T47D (cell line): ENCODE measurements at regions not wholly inside any gene's neighbourhood (a gene's known extent, or its start where the extent isn't known, plus 50 kb on each side); places are given as distances from the start of the nearest gene placed in this dataset.
"Not testable (repeated sequence)": the region's sequence is repeated elsewhere in the genome, so short reads cannot be mapped to it uniquely, and the experiment has no call there.

Experiments used
- DNase-seq, 2 experiments: peaks; one replicate each; pipeline versions ENCODE4 v3.0.0 to v3.0.0-alpha.2; 2011 to 2012; ENCODE audit warnings: low read depth in 1 of 2, low spot score in 1 of 2
- JUND ChIP-seq: IDR thresholded peaks from 2 replicates; pipeline ENCODE4 v1.6.1; 2012; ENCODE audit warnings: low read depth
- in situ Hi-C: cut with HindIII; loops from 2 replicates; pipeline ENCODE4 v1.10.0; 2016; ENCODE audit warnings: low sequenced_read_pairs, low pct_unique_long_range_greater_than_20kb

GRCh38 chr11:128152796-128153696, 434.3 kb downstream of the ETS1 start:
- DNase-seq = no peak
- TF ChIP-seq JUND = no peak
- in situ Hi-C loops = no loop called here

DNA sequence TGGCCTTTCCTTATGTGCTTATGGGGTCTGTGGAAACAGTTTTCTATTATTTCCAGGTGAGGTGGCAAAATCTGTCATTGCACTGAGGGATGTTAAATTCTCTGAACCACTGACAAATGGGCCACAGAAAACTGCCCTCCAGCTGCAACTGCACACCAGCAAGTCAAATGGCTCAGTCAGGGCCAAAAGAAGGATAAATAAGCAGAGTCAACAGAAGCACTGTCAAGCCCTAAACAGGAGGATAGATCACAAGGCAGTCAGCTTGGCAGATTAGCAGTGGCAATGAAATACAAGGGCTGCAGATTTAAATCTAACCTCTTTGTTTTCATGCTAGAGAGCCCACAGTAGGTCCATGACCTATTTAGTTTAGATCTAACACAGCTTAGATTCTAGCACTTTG, 435.6 kb downstream of the ETS1 start:
- DNase-seq = no peak
- in situ Hi-C loops = no loop called here
- TF ChIP-seq JUND = no peak

- DNase-seq = peak in 1 of 2 experiments; percentile 54
- no peak for TF ChIP-seq JUND
- in situ Hi-C loops = no loop called here
These were observed 436.0 kb downstream of the ETS1 start for GRCh38 chr11:128151338-128151737.

- in situ Hi-C loops = no loop called here
- no peak for TF ChIP-seq JUND
- no peak for DNase-seq
These were observed 439.1 kb downstream of the ETS1 start for GRCh38 chr11:128148208-128148607.

DNA sequence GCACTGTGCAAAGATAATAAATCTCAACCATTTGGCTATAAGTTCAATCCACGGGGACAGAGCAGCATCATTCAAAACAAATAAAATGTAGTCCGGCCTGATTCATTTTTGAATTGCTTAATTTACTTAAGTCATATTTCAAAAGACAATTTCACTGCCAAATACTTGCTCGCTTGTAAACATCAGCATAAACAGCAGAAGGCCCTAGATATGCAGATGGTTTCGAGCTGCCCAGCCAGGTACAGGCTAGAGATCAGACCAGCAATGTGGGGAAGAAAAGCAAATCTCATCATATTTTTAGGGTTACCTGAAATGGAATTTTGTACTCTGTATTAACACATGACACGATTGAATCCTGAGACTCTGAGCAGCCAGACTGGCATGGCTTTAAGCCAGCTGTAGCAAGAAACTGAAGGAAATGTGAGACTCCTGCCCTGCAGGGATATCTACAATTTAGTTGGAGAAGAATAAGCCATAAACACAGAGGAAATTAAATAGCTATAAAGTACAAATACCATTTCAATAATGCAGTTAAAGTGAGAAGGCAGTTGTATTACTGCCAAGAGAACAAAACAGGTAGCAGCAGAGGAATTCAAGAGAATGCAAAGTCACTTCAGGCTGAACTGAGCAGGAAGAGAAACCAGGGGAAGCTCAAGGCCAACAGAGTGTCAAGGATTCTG, 440.3 kb downstream of the ETS1 start:
- TF ChIP-seq JUND = no peak
- DNase-seq = peak; percentile 51 to 87
- in situ Hi-C loops = no loop called here

GRCh38 chr11:128140293-128140692, 447.1 kb downstream of the ETS1 start:
- in situ Hi-C loops, DNase-seq: not testable (repeated sequence)

GRCh38 chr11:128135451-128135850, 451.9 kb downstream of the ETS1 start:
- in situ Hi-C loops = no loop called here
- DNase-seq = no peak
- no peak for TF ChIP-seq JUND

DNA sequence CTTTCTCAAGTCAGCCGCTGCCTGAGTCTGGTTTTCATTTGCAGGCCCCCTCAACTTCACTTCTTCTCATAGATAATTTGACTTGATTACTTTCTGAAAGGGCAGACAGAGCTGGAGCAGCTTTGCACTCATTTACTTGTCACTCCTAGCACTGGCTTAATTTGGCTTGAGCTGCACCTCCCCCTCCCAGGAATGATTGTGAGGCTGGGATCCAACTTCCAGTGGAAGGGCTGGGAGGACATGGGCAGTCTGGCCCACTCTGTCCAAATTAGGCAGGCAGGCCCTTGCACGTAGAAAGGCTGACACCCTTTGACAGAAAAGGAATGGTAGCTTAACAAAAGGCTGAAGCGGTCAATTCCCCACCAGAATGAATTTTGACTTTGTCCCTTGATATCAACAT, 453.9 kb downstream of the ETS1 start:
- no peak for DNase-seq
- in situ Hi-C loops = no loop called here
- no peak for TF ChIP-seq JUND

DNA sequence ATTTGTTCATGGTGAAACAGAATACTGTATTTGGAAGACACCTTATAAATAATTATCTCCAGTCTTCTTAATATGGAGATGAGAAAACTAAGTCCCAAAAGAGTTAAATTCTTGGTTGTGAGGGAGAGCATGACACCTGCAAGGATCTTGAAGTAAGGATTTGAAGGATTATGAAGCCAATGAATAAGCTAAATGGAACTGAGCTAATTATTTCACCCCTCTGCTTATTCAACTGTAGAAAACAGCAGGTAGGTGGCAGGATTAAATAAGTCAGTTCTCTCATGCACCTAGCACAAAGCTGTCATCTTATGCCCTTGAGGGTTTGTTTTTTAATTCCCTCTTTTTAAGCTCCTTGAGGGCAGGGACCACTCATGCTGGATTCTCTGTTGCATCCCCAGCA, 457.3 kb downstream of the ETS1 start:
- in situ Hi-C loops = no loop called here
- DNase-seq = no peak
- TF ChIP-seq JUND = no peak

DNA sequence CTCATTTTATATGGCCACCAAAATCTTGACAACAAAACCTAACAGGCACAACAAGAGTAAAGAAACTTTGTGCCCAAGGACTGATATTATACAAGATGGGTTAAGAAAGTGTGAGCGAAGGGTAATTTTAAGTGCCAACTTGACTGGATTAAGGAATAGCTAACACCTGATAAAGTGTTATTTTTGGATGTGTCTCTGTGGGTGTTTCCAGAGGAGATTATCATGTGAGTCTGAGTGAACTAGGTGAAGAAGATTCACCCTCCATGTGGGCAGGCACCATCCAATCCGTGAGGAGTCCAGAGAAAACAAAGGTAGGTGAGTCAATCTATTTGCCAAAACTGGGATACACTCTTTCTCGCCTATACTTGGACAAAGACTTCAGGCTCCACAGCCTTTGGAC, 461.6 kb downstream of the ETS1 start:
- in situ Hi-C loops = no loop called here
- TF ChIP-seq JUND = no peak
- no peak for DNase-seq

DNA sequence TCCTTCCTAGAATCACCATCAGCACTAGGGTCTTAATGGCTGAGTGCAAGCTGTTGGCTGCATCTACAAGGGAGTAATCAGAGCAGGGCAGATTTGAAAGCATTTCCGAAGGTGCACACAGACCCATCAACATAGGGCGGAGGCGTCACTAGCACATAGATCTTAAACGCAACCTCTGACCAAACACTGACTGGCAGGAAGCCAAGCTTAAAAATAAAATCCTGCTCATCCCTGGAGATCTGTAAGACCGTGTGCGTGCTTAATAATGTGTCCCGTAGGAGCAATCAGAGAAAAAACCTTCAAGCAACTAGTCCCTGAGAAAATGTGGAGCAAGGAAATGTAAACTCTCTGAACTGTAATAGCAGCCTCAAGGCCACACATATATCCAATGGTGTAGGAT, 470.5 kb downstream of the ETS1 start:
- no peak for DNase-seq
- TF ChIP-seq JUND = no peak
- in situ Hi-C loops = no loop called here

DNA sequence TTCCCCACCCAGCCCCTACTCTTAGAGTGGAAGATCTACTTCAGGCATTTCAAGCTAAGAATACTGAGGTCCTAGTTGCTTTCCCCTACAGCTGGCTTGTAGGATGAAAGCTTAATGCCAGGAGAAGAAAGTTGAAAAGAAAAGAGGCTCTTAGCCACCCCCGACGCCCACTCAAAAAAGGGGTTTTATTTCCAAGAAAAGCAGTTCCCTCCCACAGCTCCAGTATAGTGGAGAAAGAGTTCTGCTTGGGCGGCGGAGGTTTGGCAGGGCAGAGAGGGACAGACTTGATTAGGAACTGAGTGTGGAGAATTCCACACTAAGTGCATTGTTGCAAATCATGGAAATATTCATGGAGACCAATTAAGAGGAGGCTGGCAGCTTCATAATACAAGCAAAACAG, 470.9 kb downstream of the ETS1 start:
- no peak for DNase-seq
- in situ Hi-C loops = no loop called here
- no peak for TF ChIP-seq JUND

GRCh38 chr11:128105950-128106349, 481.4 kb downstream of the ETS1 start:
- in situ Hi-C loops = no loop called here
- no peak for TF ChIP-seq JUND
- no peak for DNase-seq
